ENCODE measurements at regions not wholly inside any gene's neighbourhood (a gene's known extent, or its start where the extent isn't known, plus 50 kb on each side); places are given as distances from the start of the nearest gene placed in this dataset.

DNA sequence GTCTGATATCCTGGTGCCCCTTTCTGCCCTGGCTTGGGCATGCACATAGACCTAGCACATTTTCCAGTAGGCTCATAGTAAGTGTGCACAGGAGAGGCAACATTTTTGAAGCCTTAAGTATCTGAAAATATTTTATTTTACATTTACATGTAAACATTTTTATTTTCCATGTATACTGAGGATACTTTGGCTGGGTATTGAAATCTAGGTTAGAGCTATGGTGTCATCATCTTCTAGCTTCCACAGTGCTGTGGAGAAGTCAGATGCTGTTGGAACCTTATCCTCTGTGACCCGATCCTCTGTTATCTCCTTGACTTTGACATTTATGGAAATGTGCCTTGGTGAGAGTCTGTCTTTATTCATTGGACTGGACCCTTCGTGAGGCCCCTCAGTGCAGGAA is 74.1 kb downstream of the PLXNA1 start:
- no peaks in the 10 kb centered on the region for H3K36me3 Mint-ChIP-seq (ENCODE audit: low read depth)
- peaks cover 8% of the 10 kb centered on the region for H3K27me3 Mint-ChIP-seq (ENCODE audit: low read depth)
- TF ChIP-seq, protein P1, sequence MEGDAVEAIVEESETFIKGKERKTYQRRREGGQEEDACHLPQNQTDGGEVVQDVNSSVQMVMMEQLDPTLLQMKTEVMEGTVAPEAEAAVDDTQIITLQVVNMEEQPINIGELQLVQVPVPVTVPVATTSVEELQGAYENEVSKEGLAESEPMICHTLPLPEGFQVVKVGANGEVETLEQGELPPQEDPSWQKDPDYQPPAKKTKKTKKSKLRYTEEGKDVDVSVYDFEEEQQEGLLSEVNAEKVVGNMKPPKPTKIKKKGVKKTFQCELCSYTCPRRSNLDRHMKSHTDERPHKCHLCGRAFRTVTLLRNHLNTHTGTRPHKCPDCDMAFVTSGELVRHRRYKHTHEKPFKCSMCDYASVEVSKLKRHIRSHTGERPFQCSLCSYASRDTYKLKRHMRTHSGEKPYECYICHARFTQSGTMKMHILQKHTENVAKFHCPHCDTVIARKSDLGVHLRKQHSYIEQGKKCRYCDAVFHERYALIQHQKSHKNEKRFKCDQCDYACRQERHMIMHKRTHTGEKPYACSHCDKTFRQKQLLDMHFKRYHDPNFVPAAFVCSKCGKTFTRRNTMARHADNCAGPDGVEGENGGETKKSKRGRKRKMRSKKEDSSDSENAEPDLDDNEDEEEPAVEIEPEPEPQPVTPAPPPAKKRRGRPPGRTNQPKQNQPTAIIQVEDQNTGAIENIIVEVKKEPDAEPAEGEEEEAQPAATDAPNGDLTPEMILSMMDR (IDR thresholded peaks at IDR 0.05; ENCODE audit: unreplicated experiment in 3 of 3) = no peak

DNA sequence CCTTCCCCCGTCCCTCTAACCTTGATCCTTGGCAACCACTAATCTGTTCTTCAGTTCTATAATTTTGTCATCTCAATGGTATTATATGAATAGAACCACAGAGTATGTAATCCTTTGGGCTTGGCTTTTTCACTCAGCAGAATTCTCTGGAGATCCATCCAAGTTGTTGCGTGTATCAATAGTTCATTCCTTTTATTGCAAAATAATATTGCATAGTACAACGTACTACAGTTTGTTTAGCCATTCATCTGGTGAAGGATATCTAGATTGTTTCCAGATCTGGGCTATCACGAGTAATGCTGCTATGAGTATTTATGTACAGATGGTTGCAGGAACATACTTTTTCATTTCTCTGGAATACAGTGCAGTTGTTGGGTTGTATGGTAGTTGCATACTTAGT is 76.2 kb downstream of the PLXNA1 start:
- no peak overlapping the region for H3K27ac Mint-ChIP-seq
- H3K27me3 Mint-ChIP-seq (ENCODE audit: low read depth) = peaks cover 6% of the 10 kb centered on the region
- H3K9me3 Mint-ChIP-seq = peaks cover 25% of the 10 kb centered on the region
- peaks cover 5% of the 10 kb centered on the region for H3K4me1 Mint-ChIP-seq
- no peaks in the 10 kb centered on the region for H3K36me3 Mint-ChIP-seq (ENCODE audit: low read depth)
- no peak overlapping the region for H3K4me3 Mint-ChIP-seq
- TF ChIP-seq, protein P1 (IDR thresholded peaks at IDR 0.05; ENCODE audit: unreplicated experiment in 3 of 3) = no peak

More for the DNA sequence above, 74.1 kb downstream of the PLXNA1 start:
- Mint-ChIP-seq H3K27ac (no peak overlapping the region), H3K4me3 (no peak overlapping the region), H3K9me3 (peaks cover 25% of the 10 kb centered on the region), H3K4me1 (no peaks in the 10 kb centered on the region)

DNA sequence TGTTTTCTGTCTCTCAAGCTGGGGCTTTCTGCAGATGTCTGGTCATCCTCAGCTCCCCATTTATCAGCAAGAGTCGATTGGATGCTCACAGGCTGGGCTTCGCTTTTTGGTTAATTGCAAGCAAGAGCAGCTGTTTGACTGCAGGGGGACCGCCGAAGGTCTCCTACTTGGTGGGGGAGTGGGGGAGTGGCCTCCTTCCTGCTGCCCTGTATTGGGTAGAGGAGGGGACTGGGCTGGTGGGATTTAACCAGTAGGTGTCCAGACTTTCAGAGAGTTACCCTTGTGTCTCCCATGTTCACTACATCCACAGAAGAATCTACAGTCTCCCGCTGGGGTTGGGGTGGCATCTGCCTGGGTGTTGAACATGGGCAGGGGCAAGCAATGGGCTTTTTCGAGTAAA is 78.7 kb downstream of the PLXNA1 start:
- Mint-ChIP-seq H3K9me3 (peaks cover 19% of the 10 kb centered on the region), H3K4me1 (peaks cover 5% of the 10 kb centered on the region), H3K27ac (no peak overlapping the region)

DNA sequence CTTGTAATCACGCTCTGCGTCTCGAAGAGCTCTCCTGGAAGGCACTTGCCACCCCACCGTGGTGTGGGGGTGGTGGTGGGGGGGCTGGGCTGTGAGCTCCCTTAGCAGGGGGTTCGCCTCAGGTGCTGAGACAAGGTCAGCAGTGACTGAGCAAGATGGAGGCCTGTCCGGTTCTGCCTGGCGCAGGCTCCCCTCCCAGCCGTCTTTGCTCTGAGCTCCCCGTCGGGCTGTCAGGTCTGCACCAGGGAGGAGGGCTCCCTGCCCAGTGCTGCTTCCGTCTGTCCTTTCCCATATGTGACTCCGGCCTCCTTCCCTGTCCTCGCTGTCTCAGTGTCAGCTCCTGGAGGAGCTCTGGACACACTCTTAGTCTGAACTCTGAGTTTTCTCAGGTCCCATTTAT is 80.0 kb downstream of the PLXNA1 start:
- Mint-ChIP-seq H3K27ac (peak overlapping the region in 2 of 3 experiments; percentile 15 to 22), H3K4me1 (peaks cover 5% of the 10 kb centered on the region), H3K4me3 (no peak overlapping the region), H3K36me3 (ENCODE audit: low read depth) (no peaks in the 10 kb centered on the region), H3K27me3 (ENCODE audit: low read depth) (peaks cover 4% of the 10 kb centered on the region), H3K9me3 (peaks cover 10% of the 10 kb centered on the region)
- TF ChIP-seq, protein P1 (IDR thresholded peaks at IDR 0.05; ENCODE audit: unreplicated experiment in 3 of 3) = no peak

More for the DNA sequence above, 78.7 kb downstream of the PLXNA1 start:
- H3K27me3 Mint-ChIP-seq (ENCODE audit: low read depth) = peaks cover 4% of the 10 kb centered on the region
- H3K4me3 Mint-ChIP-seq = no peak overlapping the region
- TF ChIP-seq, protein P1 (IDR thresholded peaks at IDR 0.05; ENCODE audit: unreplicated experiment in 3 of 3) = no peak
- H3K36me3 Mint-ChIP-seq (ENCODE audit: low read depth) = no peaks in the 10 kb centered on the region

DNA sequence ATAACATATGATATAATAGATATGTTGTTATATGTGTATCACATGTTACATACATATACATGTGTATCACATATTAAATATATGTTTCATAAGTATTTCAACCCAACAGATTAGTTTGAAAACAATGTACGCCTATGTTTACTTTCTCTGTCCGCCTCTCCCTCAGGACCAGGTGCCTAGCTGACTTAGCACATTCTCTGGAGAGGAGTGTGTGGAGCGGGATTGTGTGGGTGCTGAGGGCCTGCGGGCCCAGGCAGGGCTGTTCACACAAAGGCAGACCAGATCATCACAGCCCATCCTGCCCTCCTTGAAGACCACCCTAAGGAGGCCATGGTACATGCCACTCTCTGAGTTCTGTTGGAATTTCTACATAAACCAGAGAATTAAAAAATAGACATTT is 81.0 kb downstream of the PLXNA1 start:
- Mint-ChIP-seq H3K27me3 (ENCODE audit: low read depth) (peaks cover 4% of the 10 kb centered on the region), H3K27ac (no peak overlapping the region), H3K9me3 (peaks cover 5% of the 10 kb centered on the region), H3K4me3 (no peak overlapping the region), H3K4me1 (peaks cover 5% of the 10 kb centered on the region), H3K36me3 (ENCODE audit: low read depth) (no peaks in the 10 kb centered on the region)
- TF ChIP-seq, protein P1 (IDR thresholded peaks at IDR 0.05; ENCODE audit: unreplicated experiment in 3 of 3) = no peak

DNA sequence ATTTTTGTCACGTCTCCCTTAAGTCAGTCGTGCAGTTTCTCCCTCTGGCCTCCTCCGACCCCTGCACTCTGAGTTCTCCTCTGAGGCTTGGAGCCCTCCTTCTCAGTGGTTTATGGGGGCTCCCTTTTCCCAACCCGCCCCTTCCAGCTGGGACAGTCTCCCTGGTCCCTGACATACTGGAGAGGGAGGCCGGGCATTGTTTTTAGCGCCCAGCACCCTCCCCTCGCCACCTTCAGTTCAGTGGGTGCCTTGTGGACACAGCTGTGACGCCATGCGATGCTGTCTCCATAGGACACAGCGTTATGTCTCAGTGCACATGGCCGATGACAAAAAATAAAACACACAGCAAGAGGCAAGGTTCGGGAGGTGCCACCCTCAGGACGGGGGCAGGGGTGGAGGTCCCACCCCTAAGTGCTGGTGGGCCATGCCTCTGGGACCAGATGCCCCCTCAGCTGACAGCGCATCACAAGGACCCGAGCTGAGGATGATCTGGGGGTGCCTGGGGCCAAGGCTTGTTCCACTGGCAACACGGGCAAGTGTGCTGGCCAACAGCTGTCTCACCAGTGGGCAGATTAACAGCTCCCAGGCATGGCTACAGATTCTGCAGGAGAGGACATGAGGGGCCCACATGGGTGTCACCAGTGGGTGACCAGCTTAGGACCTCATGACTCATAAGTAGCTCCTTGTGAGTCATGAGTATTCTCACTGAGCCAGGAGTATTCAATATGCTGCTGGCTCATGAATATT is 81.6 kb downstream of the PLXNA1 start:
- Mint-ChIP-seq H3K27ac (no peak overlapping the region), H3K4me1 (peaks cover 5% of the 10 kb centered on the region), H3K4me3 (no peak overlapping the region), H3K36me3 (ENCODE audit: low read depth) (no peaks in the 10 kb centered on the region), H3K9me3 (no peaks in the 10 kb centered on the region), H3K27me3 (ENCODE audit: low read depth) (peaks cover under 1% of the 10 kb centered on the region)
- TF ChIP-seq, protein P1 (IDR thresholded peaks at IDR 0.05; ENCODE audit: unreplicated experiment in 3 of 3) = no peak

All from nephron (organoid).